ENCODE measurements at regions not wholly inside any gene's neighbourhood (a gene's known extent, or its start where the extent isn't known, plus 50 kb on each side); places are given as distances from the start of the nearest gene placed in this dataset.

DNA sequence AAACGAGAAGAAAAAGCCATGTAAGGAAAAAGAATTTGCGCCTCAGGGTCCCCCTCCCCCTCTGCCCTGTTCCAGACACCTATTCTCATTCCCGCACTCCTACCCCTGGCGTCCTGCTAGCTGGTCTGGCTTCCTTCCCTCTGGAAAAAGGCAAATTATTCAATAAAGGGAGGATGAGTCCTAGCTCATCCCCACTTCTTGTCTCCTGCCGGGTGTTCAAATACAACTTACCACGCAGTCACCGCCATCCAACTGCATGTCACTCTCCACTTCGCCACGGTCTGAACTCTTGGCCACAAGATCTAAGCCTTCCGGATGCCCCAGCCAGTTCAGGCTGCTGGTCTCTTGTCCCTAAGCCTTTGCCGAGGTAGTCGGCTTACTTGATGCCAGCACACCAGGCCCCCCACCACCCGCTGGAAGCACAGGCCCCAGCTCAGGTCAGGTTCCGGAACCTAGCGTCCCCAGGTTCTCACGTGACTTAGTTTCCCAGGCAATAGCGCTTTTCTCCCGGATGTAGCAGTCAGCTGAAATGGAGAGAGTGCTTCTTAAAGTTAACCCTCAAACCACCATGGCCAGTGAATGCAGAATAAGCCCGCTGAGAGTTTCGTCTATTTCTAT is 209.6 kb upstream of the SPIN4 start:
- ATAC-seq (ENCODE audit: insufficient number of reproducible peaks, low FRiP score, low read depth) = peak; percentile 55
- TF ChIP-seq, protein P1, sequence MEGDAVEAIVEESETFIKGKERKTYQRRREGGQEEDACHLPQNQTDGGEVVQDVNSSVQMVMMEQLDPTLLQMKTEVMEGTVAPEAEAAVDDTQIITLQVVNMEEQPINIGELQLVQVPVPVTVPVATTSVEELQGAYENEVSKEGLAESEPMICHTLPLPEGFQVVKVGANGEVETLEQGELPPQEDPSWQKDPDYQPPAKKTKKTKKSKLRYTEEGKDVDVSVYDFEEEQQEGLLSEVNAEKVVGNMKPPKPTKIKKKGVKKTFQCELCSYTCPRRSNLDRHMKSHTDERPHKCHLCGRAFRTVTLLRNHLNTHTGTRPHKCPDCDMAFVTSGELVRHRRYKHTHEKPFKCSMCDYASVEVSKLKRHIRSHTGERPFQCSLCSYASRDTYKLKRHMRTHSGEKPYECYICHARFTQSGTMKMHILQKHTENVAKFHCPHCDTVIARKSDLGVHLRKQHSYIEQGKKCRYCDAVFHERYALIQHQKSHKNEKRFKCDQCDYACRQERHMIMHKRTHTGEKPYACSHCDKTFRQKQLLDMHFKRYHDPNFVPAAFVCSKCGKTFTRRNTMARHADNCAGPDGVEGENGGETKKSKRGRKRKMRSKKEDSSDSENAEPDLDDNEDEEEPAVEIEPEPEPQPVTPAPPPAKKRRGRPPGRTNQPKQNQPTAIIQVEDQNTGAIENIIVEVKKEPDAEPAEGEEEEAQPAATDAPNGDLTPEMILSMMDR (IDR thresholded peaks at IDR 0.05) = no peak
- Histone ChIP-seq H3K27ac (peak overlapping the region; percentile 68 to 74), H3K4me3 (peak overlapping the region; percentile 74), H3K27me3 (replicated peaks; ENCODE audit: insufficient read depth) (no peaks in the 10 kb centered on the region), H3K36me3 (no peaks in the 10 kb centered on the region), H3K9me3 (no peaks in the 10 kb centered on the region), H3K4me1 (ENCODE audit: control insufficient read depth in 1 of 2, low read depth in 2 of 2) (peaks cover 5 to 6% of the 10 kb centered on the region in 2 donors)
- DNase-seq (ENCODE audit: low spot score) = peak; percentile 2

DNA sequence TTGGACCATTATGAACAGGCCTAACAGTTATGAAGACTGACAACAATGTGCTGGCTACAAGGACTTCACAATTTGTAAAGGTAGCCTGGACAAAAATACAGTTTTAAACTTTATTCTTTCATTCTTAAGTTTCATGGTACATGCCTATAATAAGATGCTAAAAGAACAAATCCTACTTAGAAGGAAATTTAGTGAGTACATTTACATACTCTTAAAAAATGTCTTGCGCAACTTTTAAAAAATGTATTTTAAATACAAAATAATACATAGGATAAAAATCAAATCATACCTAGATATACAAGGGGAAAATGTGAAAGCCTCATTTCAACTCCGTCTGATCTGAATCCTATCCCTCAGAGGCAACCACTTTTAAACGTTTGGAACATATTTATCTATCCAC is 200.7 kb upstream of the SPIN4 start:
- TF ChIP-seq, protein P1 (IDR thresholded peaks at IDR 0.05) = no peak
- ATAC-seq (ENCODE audit: insufficient number of reproducible peaks, low FRiP score, low read depth) = no peak
- Histone ChIP-seq H3K9me3 (peaks cover 6% of the 10 kb centered on the region), H3K27me3 (replicated peaks; ENCODE audit: insufficient read depth) (no peaks in the 10 kb centered on the region), H3K4me1 (ENCODE audit: control insufficient read depth in 1 of 2, low read depth in 2 of 2) (no peaks in the 10 kb centered on the region), H3K36me3 (no peaks in the 10 kb centered on the region), H3K27ac (no peak overlapping the region), H3K4me3 (no peak overlapping the region)
- no peak for DNase-seq (ENCODE audit: low spot score)

DNA sequence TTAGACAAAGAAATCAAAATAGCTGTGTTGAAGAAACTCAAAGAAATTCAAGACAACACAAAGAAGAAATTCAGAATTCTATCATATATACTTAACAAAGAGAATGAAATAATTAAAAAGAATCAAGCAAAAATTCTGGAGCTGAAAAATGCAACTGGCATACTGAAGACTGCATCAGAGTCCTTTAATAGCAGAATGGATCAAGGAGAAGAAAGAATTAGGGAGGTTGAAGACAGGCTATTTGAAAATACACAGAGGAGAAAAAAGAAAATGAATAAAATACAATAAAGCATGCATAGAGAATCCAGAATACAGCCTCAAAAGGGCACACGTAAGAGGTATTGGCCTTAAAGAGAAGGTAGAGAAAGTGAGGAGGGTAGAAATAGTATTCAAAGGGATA is 179.5 kb upstream of the SPIN4 start:
- Histone ChIP-seq H3K4me3 (no peak overlapping the region), H3K4me1 (ENCODE audit: control insufficient read depth in 1 of 2, low read depth in 2 of 2) (no peaks in the 10 kb centered on the region), H3K27me3 (replicated peaks; ENCODE audit: insufficient read depth) (no peaks in the 10 kb centered on the region), H3K27ac (no peak overlapping the region), H3K9me3 (no peaks in the 10 kb centered on the region), H3K36me3 (no peaks in the 10 kb centered on the region)
- ATAC-seq (ENCODE audit: insufficient number of reproducible peaks, low FRiP score, low read depth) (no peak), DNase-seq (ENCODE audit: low spot score) (no peak)
- TF ChIP-seq, protein P1 (IDR thresholded peaks at IDR 0.05) = no peak

DNA sequence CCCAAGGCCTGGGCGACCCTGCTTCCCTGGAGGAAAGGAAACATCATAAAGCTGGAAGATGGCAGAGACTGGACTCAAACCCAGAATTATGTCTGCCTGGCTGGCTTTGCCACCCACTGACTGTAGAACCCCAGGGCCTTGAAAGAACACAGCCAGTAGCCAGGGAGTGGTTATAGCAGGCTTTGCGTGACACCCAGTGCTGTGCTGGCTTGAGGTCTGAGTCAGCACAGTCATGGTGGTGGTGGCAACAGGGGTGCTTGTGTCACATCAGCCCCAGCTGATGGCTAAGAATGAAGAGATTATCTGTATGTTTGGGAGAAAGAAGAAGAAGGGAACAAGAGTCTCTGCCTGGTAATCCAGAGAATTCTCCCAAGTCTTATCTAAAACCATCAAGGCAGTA is 178.8 kb upstream of the SPIN4 start:
- no peak overlapping the region for H3K4me3 ChIP-seq
- TF ChIP-seq, protein P1 (IDR thresholded peaks at IDR 0.05) = no peak
- H3K4me1 ChIP-seq (ENCODE audit: control insufficient read depth in 1 of 2, low read depth in 2 of 2) = no peaks in the 10 kb centered on the region
- no peaks in the 10 kb centered on the region for H3K27me3 ChIP-seq (replicated peaks; ENCODE audit: insufficient read depth)
- ATAC-seq (ENCODE audit: insufficient number of reproducible peaks, low FRiP score, low read depth) (no peak), DNase-seq (ENCODE audit: low spot score) (no peak)
- H3K9me3 ChIP-seq = no peaks in the 10 kb centered on the region
- H3K36me3 ChIP-seq = no peaks in the 10 kb centered on the region
- no peak overlapping the region for H3K27ac ChIP-seq

DNA sequence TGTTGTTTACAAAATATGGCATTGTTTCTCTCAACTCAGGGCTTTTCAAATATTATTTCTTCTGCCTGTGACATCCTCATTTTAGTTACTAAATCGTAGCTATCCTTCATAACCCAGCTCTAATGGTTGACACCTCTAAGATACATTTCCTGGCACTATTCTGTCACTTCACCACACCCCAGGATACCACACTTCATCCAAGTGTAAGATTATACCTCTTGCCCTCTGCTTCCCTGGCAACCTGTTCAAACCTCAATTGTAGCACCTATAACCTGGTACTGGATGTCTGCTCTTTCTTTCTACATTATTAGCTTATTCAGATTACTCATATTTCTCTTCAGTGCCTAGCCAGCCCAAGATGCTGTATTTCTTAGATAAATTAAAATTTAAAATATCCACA is 175.7 kb upstream of the SPIN4 start:
- TF ChIP-seq, protein P1 (IDR thresholded peaks at IDR 0.05) = no peak

More for the DNA sequence above, 175.7 kb upstream of the SPIN4 start:
- H3K36me3 ChIP-seq = no peaks in the 10 kb centered on the region
- H3K4me3 ChIP-seq = no peak overlapping the region
- ATAC-seq (ENCODE audit: insufficient number of reproducible peaks, low FRiP score, low read depth) = no peak
- no peaks in the 10 kb centered on the region for H3K27me3 ChIP-seq (replicated peaks; ENCODE audit: insufficient read depth)
- no peak overlapping the region for H3K27ac ChIP-seq
- no peaks in the 10 kb centered on the region for H3K4me1 ChIP-seq (ENCODE audit: control insufficient read depth in 1 of 2, low read depth in 2 of 2)
- no peak for DNase-seq (ENCODE audit: low spot score)
- no peaks in the 10 kb centered on the region for H3K9me3 ChIP-seq
